Karpas-422 (cell line): ENCODE measurements at regions not wholly inside any gene's neighbourhood (a gene's known extent, or its start where the extent isn't known, plus 50 kb on each side); places are given as distances from the start of the nearest gene placed in this dataset.

Experiments used
- DNase-seq: peaks from one replicate; pipeline ENCODE4 v3.0.0-alpha.2; 2015
- H2AFZ ChIP-seq: fragments of 200-600 bp; sonication (generic); 2 replicates; pipeline ENCODE4 v1.6.1; 2014; ENCODE audit warnings: antibody characterized with exemption, low read length, mixed read lengths
- H3K27ac ChIP-seq: fragments of 200-600 bp; sonication (generic); 2 replicates; pipeline ENCODE4 v1.5.1; 2014; ENCODE audit warnings: mild to moderate bottlenecking, low read length, moderate library complexity
- H3K27me3 ChIP-seq: fragments of 200-600 bp; sonication (generic); 2 replicates; pipeline ENCODE4 v1.6.1; 2014; ENCODE audit warnings: low read length, mixed read lengths
- H3K36me3 ChIP-seq: fragments of 200-600 bp; sonication (generic); 2 replicates; pipeline ENCODE4 v1.6.1; 2014; ENCODE audit warnings: low read length, mixed read lengths; ENCODE audit not compliant: insufficient read depth
- H3K4me1 ChIP-seq: fragments of 200-600 bp; sonication (generic); 2 replicates; pipeline ENCODE4 v1.6.1; 2014; ENCODE audit warnings: mild to moderate bottlenecking, low read length, mixed read lengths
- H3K4me2 ChIP-seq: fragments of 200-600 bp; sonication (generic); 2 replicates; pipeline ENCODE4 v1.6.1; 2014; ENCODE audit warnings: low read length, low read depth, mild to moderate bottlenecking; ENCODE audit not compliant: poor library complexity, severe bottlenecking
- H3K4me3 ChIP-seq: fragments of 200-600 bp; sonication (generic); 2 replicates; pipeline ENCODE4 v1.5.1; 2014; ENCODE audit warnings: mild to moderate bottlenecking, antibody characterized with exemption, low read length, mixed read lengths
- H3K79me2 ChIP-seq: fragments of 200-600 bp; sonication (generic); 2 replicates; pipeline ENCODE4 v1.6.1; 2014; ENCODE audit warnings: mild to moderate bottlenecking, low read length, mixed read lengths
- H3K9ac ChIP-seq: fragments of 200-600 bp; sonication (generic); 2 replicates; pipeline ENCODE4 v1.6.0; 2014; ENCODE audit warnings: low read length
- H3K9me2 ChIP-seq: fragments of 200-600 bp; sonication (generic), shearing (Covaris generic); replicated peaks from 2 replicates; pipeline ENCODE4 v1.6.0; 2014; ENCODE audit warnings: mild to moderate bottlenecking, low read length, moderate library complexity; ENCODE audit not compliant: insufficient read depth
- H3K9me3 ChIP-seq: fragments of 300-700, 200-600 bp; sonication (generic); 2 replicates; pipeline ENCODE4 v1.6.1; 2014; ENCODE audit warnings: low read length, mixed read lengths
- H4K20me1 ChIP-seq: fragments of 200-600 bp; sonication (generic); 2 replicates; pipeline ENCODE4 v1.6.1; 2014; ENCODE audit warnings: mild to moderate bottlenecking, antibody characterized with exemption, low read length, low read depth; ENCODE audit not compliant: insufficient read depth

GRCh38 chr15:26449291-26449690, 323.6 kb downstream of the GABRB3 start:
- Histone ChIP-seq H3K4me3 (no peak overlapping the region), H3K4me2 (no peak overlapping the region), H4K20me1 (no peaks in the 10 kb centered on the region), H3K9ac (no peak overlapping the region), H3K27ac (no peak overlapping the region), H3K9me2 (no peaks in the 10 kb centered on the region), H3K9me3 (peaks cover 28% of the 10 kb centered on the region), H3K4me1 (no peaks in the 10 kb centered on the region), H3K79me2 (no peaks in the 10 kb centered on the region), H3K36me3 (no peaks in the 10 kb centered on the region), H3K27me3 (no peaks in the 10 kb centered on the region), H2AFZ (no peak overlapping the region)
- no peak for DNase-seq

GRCh38 chr15:26443321-26443720, 329.5 kb downstream of the GABRB3 start:
- no peaks in the 10 kb centered on the region for H3K27me3 ChIP-seq
- no peak overlapping the region for H3K27ac ChIP-seq
- no peaks in the 10 kb centered on the region for H3K79me2 ChIP-seq
- H3K9me2 ChIP-seq, result no peaks in the 10 kb centered on the region
- no peak for DNase-seq
- no peaks in the 10 kb centered on the region for H3K4me1 ChIP-seq
- no peak overlapping the region for H2AFZ ChIP-seq
- no peak overlapping the region for H3K4me3 ChIP-seq
- no peak overlapping the region for H3K9ac ChIP-seq
- no peaks in the 10 kb centered on the region for H4K20me1 ChIP-seq
- no peaks in the 10 kb centered on the region for H3K36me3 ChIP-seq
- H3K4me2 ChIP-seq, result no peak overlapping the region
- H3K9me3 ChIP-seq, result peaks cover 33% of the 10 kb centered on the region

DNA sequence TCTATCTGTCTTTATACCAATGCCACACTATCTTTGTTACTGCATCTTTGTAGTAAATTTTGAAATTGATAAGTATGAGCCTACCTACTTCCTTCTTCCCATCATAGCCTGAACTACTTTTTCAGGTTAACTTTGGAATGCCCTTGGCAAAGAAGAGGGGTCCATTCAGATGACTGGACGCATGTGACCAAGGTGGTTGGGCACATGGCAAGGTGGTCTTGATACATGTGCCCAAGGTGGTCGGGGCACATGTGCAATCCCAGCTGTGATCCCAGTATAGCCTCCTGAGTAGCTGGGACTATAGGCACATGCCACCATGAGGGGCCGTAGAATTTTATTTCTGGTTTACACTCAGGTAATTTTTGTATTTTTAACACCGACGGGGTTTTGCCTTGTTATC, 330.2 kb downstream of the GABRB3 start:
- no peak for DNase-seq
- Histone ChIP-seq H3K4me3 (no peak overlapping the region), H3K4me2 (no peak overlapping the region), H3K27me3 (no peaks in the 10 kb centered on the region), H3K36me3 (no peaks in the 10 kb centered on the region), H3K9me3 (peaks cover 34% of the 10 kb centered on the region), H3K27ac (no peak overlapping the region), H3K9ac (no peak overlapping the region), H3K79me2 (no peaks in the 10 kb centered on the region), H3K4me1 (no peaks in the 10 kb centered on the region), H3K9me2 (no peaks in the 10 kb centered on the region), H4K20me1 (no peaks in the 10 kb centered on the region), H2AFZ (no peak overlapping the region)

DNA sequence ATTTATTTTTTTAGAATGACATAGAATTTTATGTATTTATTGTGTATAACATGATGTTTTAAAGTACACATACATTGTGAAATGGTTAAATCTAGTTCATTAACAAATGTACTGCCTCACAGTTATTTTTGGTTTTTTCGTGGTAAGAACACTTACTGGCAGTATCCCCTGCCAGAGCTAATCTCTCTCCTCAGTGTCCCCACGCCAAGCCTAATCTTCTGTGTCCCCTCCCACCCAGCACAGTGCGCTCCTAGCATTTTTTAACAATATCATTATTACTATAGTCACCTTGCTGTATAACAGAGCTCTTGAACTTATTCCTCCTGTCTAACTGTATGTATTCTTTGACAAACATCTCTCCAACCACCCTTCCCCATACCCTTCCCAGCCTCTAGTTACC, 333.2 kb downstream of the GABRB3 start:
- H3K9me2 ChIP-seq, result no peaks in the 10 kb centered on the region
- H3K9me3 ChIP-seq, result peaks cover 45% of the 10 kb centered on the region
- H2AFZ ChIP-seq, result no peak overlapping the region
- H3K79me2 ChIP-seq, result no peaks in the 10 kb centered on the region
- no peak overlapping the region for H3K4me2 ChIP-seq
- no peak for DNase-seq
- no peak overlapping the region for H3K27ac ChIP-seq
- no peak overlapping the region for H3K9ac ChIP-seq
- no peaks in the 10 kb centered on the region for H4K20me1 ChIP-seq
- H3K27me3 ChIP-seq, result no peaks in the 10 kb centered on the region
- no peaks in the 10 kb centered on the region for H3K36me3 ChIP-seq
- H3K4me3 ChIP-seq, result no peak overlapping the region
- no peaks in the 10 kb centered on the region for H3K4me1 ChIP-seq

- no peak overlapping the region for H3K9ac ChIP-seq
- no peaks in the 10 kb centered on the region for H4K20me1 ChIP-seq
- no peaks in the 10 kb centered on the region for H3K4me1 ChIP-seq
- no peaks in the 10 kb centered on the region for H3K79me2 ChIP-seq
- H3K9me2 ChIP-seq, result no peaks in the 10 kb centered on the region
- H3K36me3 ChIP-seq, result no peaks in the 10 kb centered on the region
- peaks cover 40% of the 10 kb centered on the region for H3K9me3 ChIP-seq
- no peak overlapping the region for H3K4me2 ChIP-seq
- DNase-seq, result no peak
- no peaks in the 10 kb centered on the region for H3K27me3 ChIP-seq
- H3K27ac ChIP-seq, result no peak overlapping the region
- H3K4me3 ChIP-seq, result no peak overlapping the region
- no peak overlapping the region for H2AFZ ChIP-seq
Observed at GRCh38 chr15:26438718-26439117, 334.1 kb downstream of the GABRB3 start.

DNA sequence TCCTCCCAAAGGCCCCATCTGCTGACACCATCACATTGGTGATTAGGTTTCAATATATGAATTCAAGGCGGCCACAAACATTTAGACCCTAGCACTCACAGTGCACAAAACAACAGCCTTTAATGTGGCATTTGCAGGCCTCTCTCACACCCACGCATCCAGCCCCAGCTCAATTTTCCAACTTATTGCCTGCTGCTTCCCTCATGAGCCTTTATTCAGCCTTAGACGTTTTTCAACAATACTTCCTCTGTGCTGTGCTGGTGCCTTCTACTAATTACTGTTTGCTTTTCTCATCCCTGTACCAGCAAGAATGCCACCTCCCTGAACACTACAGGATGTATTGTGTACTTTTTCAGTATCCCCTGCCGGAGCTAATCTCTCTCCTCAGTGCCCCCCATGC, 334.6 kb downstream of the GABRB3 start:
- H3K27ac ChIP-seq, result no peak overlapping the region
- no peaks in the 10 kb centered on the region for H3K27me3 ChIP-seq
- no peaks in the 10 kb centered on the region for H3K79me2 ChIP-seq
- H3K4me2 ChIP-seq, result no peak overlapping the region
- DNase-seq, result no peak
- H2AFZ ChIP-seq, result no peak overlapping the region
- no peaks in the 10 kb centered on the region for H4K20me1 ChIP-seq
- no peak overlapping the region for H3K9ac ChIP-seq
- no peaks in the 10 kb centered on the region for H3K9me2 ChIP-seq
- H3K9me3 ChIP-seq, result peaks cover 40% of the 10 kb centered on the region
- H3K36me3 ChIP-seq, result no peaks in the 10 kb centered on the region
- no peak overlapping the region for H3K4me3 ChIP-seq
- H3K4me1 ChIP-seq, result no peaks in the 10 kb centered on the region

DNA sequence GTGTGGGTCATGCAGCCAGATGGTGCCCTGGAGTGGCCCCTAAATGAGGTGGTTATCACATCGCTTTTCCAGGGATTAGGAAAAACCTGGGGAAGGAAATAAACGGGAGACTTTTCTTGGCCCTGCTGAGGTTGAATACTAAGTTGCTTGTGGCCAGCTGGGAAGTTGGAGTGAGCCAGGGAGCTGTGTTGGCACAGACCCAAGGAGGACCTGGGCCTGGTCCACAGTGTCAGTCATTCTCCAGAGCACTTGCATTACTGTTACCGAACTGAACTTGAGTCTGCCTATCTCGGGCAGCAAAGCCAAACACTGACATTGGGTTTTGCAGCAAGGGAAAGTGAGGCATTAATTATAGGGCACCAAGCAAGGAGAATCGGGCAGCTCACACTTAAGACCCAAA, 339.0 kb downstream of the GABRB3 start:
- no peak for DNase-seq
- no peak overlapping the region for H3K9ac ChIP-seq
- H3K9me2 ChIP-seq, result no peaks in the 10 kb centered on the region
- no peaks in the 10 kb centered on the region for H3K27me3 ChIP-seq
- no peak overlapping the region for H3K27ac ChIP-seq
- no peaks in the 10 kb centered on the region for H3K4me1 ChIP-seq
- H3K9me3 ChIP-seq, result peaks cover 41% of the 10 kb centered on the region
- H3K36me3 ChIP-seq, result no peaks in the 10 kb centered on the region
- no peak overlapping the region for H3K4me2 ChIP-seq
- no peaks in the 10 kb centered on the region for H4K20me1 ChIP-seq
- H3K79me2 ChIP-seq, result no peaks in the 10 kb centered on the region
- H2AFZ ChIP-seq, result no peak overlapping the region
- H3K4me3 ChIP-seq, result no peak overlapping the region

DNA sequence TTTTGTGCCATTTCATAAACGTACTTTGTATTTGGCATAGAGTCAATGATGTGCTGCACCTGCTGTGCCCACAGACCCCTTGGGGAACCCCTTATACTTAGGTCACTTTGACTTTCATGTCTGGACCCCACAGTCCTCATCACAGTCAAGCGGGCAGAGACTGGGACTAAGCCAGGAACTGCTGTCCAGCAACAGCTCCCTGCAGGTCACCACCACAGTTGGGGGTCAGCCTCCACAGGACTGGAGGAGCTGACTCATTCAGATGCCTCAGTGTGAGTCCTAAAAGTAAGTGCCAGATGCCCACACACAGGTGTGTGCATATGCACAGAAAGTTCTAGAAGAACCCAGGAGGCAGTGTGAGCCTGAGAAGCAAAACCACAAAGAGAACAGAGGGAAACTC, 339.8 kb downstream of the GABRB3 start:
- Histone ChIP-seq H4K20me1 (no peaks in the 10 kb centered on the region), H3K27ac (no peak overlapping the region)

DNA sequence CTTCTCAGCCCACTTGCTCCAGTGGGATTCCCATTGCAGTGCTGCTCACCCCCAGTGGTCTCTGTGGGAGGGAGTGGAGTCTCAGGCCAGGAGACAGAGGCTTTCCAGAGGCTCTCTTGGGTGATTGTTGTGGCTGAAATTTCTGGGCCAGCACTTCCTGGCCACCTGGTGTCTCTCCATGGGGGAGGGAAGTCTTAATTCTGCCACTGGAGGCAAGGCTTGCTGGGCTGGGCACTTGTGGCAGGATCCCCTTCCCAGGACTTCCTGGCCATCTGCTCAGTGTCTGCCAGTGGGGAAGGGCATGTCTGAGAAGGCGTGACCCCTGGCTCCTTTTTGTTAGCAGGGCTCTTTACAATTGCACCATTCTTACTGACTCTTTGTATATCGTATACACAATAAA, 351.8 kb downstream of the GABRB3 start:
- Histone ChIP-seq H3K27ac (no peak overlapping the region), H4K20me1 (no peaks in the 10 kb centered on the region)

More for the DNA sequence above, 339.8 kb downstream of the GABRB3 start:
- Histone ChIP-seq H2AFZ (no peak overlapping the region), H3K79me2 (no peaks in the 10 kb centered on the region), H3K9me2 (no peaks in the 10 kb centered on the region), H3K27me3 (no peaks in the 10 kb centered on the region), H3K4me3 (no peak overlapping the region), H3K9me3 (peaks cover 41% of the 10 kb centered on the region), H3K4me1 (no peaks in the 10 kb centered on the region), H3K36me3 (no peaks in the 10 kb centered on the region), H3K4me2 (no peak overlapping the region), H3K9ac (no peak overlapping the region)
- no peak for DNase-seq

More for the DNA sequence above, 351.8 kb downstream of the GABRB3 start:
- Histone ChIP-seq H3K9me3 (peaks cover 33% of the 10 kb centered on the region), H3K36me3 (no peaks in the 10 kb centered on the region), H3K27me3 (no peaks in the 10 kb centered on the region), H3K4me1 (no peaks in the 10 kb centered on the region), H3K9ac (no peak overlapping the region), H3K4me3 (no peak overlapping the region), H3K4me2 (no peak overlapping the region), H2AFZ (no peak overlapping the region), H3K79me2 (no peaks in the 10 kb centered on the region), H3K9me2 (no peaks in the 10 kb centered on the region)
- DNase-seq, result no peak
